ENCODE measurements at regions not wholly inside any gene's neighbourhood (a gene's known extent, or its start where the extent isn't known, plus 50 kb on each side); places are given as distances from the start of the nearest gene placed in this dataset.

DNA sequence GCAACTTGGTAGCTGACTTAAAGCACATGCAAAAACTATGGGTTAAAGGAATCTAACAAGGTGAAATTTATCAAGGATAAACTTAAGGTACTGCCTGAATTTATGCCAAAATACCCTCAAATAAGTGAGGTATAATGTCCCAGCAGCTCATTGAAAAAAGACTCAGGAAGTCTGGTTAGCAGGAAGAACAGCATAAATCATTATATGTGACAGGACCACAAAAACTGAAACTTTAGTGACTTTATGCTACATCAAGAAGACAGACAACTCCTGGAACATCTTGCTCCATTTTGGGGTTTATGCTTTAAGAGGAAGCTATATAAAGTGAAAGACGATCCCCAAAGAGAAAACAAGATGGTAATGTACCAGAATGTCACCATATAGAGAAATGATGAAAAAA lies 282.4 kb upstream of the ZNF462 start:
- no peak for DNase-seq (ENCODE audit: low read depth)
- TF ChIP-seq, protein P1, sequence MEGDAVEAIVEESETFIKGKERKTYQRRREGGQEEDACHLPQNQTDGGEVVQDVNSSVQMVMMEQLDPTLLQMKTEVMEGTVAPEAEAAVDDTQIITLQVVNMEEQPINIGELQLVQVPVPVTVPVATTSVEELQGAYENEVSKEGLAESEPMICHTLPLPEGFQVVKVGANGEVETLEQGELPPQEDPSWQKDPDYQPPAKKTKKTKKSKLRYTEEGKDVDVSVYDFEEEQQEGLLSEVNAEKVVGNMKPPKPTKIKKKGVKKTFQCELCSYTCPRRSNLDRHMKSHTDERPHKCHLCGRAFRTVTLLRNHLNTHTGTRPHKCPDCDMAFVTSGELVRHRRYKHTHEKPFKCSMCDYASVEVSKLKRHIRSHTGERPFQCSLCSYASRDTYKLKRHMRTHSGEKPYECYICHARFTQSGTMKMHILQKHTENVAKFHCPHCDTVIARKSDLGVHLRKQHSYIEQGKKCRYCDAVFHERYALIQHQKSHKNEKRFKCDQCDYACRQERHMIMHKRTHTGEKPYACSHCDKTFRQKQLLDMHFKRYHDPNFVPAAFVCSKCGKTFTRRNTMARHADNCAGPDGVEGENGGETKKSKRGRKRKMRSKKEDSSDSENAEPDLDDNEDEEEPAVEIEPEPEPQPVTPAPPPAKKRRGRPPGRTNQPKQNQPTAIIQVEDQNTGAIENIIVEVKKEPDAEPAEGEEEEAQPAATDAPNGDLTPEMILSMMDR (conservative IDR thresholded peaks at IDR 0.05; ENCODE audit: low read depth, low read length): no peak
- H3K4me3 ChIP-seq (ENCODE audit: low read depth, low read length): no peak overlapping the region

DNA sequence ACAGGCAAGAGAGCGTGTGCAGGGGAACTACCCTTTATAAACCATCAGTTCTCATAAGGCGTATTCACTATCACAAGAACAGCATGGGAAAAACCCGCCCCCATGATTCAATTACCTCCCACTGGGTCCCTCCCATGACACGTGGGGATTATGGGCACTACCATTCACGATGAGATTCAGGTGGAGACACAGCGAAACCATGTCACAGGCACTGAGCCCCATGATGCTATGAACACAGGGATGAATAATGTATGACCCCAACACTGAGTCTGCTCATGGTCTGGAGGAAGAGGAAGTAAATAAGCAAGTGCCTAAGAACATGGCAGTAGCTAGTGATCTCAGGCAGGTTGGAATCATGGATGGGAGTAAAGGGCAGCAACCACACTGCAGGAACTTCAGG lies 281.0 kb upstream of the ZNF462 start:
- TF ChIP-seq, protein P1 (conservative IDR thresholded peaks at IDR 0.05; ENCODE audit: low read depth, low read length): no peak
- DNase-seq (ENCODE audit: low read depth): no peak
- no peak overlapping the region for H3K4me3 ChIP-seq (ENCODE audit: low read depth, low read length)

DNA sequence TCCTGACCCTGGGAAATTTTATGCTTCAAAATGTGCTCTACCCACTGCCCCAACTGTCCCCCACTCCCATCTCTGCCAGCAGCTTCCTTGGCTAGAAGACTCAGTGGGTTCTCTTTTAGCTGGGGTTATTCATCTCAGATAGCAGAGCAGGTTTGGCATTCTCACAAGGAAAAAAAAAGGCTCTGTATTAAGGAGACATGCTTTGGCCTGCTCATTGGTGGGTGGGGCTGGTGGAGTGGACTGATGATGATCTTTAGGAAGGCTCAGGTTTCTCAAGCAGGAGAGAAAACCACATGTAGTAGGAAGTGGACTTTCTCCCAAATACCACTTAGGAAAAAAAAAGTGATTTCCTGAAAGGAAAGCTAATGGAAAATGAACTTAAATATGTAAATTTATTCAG lies 279.2 kb upstream of the ZNF462 start:
- TF ChIP-seq, protein P1 (conservative IDR thresholded peaks at IDR 0.05; ENCODE audit: low read depth, low read length): no peak
- H3K4me3 ChIP-seq (ENCODE audit: low read depth, low read length): no peak overlapping the region
- DNase-seq (ENCODE audit: low read depth): no peak

DNA sequence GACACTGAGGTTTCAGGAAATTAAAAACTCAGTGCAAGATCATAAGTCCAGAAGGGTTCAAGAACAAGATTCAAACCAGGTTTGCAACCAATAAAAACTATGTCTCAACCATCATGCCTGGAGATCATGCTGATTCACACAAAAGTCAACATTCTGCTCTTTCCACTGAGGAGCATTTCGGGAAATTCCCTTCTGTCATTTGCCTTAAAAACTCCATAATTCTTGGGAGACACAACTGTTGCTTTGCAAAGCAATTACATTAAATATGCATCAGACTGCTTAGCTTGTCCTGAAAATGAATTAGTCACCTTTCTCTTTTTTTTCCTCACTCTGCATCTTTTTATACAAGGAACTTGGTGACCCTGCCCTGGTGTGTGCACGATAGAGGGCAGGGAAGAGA lies 275.9 kb upstream of the ZNF462 start:
- H3K4me3 ChIP-seq (ENCODE audit: low read depth, low read length): no peak overlapping the region
- DNase-seq (ENCODE audit: low read depth): no peak
- TF ChIP-seq, protein P1 (conservative IDR thresholded peaks at IDR 0.05; ENCODE audit: low read depth, low read length): no peak

DNA sequence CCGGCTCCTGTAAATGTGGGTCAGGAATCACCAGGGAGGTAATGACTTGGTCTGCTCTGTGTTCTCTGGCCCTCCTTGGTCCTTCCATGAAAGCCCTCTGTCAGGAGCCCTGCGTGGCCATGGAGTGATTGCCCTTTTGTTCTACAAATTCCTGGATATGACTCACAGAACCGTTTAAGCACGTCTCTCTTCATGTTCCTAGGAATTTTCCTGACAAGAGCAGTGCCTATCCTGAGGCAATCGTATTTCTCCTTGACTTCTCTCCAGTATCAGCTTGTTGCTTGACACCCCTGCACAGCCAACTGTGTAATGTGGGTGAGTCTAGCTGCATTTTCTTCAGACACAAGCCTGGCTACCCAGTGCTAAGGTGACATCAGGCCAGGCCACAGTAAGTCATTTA lies 274.3 kb upstream of the ZNF462 start:
- H3K4me3 ChIP-seq (ENCODE audit: low read depth, low read length): no peak overlapping the region
- TF ChIP-seq, protein P1 (conservative IDR thresholded peaks at IDR 0.05; ENCODE audit: low read depth, low read length): no peak
- DNase-seq (ENCODE audit: low read depth): no peak

DNA sequence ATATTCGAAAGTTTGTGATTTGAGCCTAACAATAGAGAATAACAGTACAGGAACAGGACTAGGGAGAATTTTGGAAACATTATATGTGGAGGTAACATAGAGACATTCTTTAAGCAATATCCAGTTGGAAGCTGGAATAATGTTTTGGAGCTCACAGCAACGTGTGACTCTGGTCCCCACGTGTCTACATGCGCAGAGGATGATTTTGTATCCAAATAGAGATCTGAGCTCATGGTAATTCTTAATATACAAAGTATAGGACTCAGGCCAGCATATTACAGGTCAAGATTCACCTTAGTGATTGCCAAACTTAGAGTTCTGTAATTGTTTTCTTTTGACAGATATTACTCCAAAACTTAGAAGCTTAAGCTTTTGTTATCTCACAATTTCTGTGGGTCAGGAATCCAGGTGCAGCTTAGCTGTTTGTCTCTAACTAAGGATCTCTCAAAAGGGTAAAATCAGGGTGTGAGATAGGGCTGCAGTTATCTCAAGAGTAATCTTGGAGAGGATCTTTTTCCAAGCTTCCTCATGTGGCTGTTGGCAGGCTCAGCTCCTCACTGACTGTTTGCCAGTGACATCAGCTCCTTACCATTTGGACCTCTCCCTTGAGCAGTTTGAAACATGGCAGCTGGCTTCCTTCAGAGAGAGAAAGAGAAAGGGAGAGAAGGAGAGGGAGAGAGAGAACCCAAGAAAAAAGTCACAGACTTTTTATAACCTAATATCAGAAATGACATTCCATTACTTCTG lies 272.0 kb upstream of the ZNF462 start:
- no peak for DNase-seq (ENCODE audit: low read depth)
- TF ChIP-seq, protein P1 (conservative IDR thresholded peaks at IDR 0.05; ENCODE audit: low read depth, low read length): no peak
- H3K4me3 ChIP-seq (ENCODE audit: low read depth, low read length): no peak overlapping the region

DNA sequence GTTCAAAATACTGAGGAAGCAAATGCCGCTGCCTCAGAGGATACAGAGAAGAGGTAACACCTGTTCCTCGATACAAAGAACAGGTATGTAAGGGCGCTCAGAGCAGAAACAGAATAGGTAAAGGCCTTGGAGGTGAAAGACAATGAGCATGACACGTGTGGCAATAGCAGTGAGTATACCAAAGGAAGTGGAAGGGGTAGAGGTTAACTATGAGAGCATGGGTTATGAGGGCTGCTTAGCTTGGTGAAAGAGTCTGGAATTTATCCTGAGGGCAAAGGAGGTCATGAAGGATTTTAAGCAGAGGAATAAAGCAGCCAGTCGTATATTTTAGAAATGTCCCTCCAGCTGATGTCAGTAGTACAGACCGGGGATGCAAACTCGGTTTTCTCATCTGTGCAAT lies 269.8 kb upstream of the ZNF462 start:
- no peak overlapping the region for H3K4me3 ChIP-seq (ENCODE audit: low read depth, low read length)
- TF ChIP-seq, protein P1 (conservative IDR thresholded peaks at IDR 0.05; ENCODE audit: low read depth, low read length): no peak
- no peak for DNase-seq (ENCODE audit: low read depth)
